B cell (primary cell): ENCODE measurements at regions not wholly inside any gene's neighbourhood (a gene's known extent, or its start where the extent isn't known, plus 50 kb on each side); places are given as distances from the start of the nearest gene placed in this dataset.

Experiments used
- CTCF ChIP-seq: fragments of 200-600 bp; IDR thresholded peaks from one replicate; pipeline ENCODE4 v1.8.0; 2022; ENCODE audit warnings: antibody characterized with exemption, mild to moderate bottlenecking
- EZH2 ChIP-seq: IDR thresholded peaks from 2 replicates; pipeline ENCODE4 v1.6.1; 2012; ENCODE audit warnings: borderline replicate concordance, low read depth, mild to moderate bottlenecking, moderate library complexity, low read length; ENCODE audit not compliant: insufficient read depth, poor library complexity, severe bottlenecking

- TF ChIP-seq CTCF, result no peak
- no peak for TF ChIP-seq EZH2
These were observed 103.8 kb upstream of the ALKAL2 start for GRCh38 chr2:391696-392095.
